NCI-H128 (cell line): ENCODE measurements at regions not wholly inside any gene's neighbourhood (a gene's known extent, or its start where the extent isn't known, plus 50 kb on each side); places are given as distances from the start of the nearest gene placed in this dataset.

Experiments used
- DNase-seq: peaks from one replicate; lab custom pipeline; 2025; ENCODE audit not compliant: unreplicated experiment; lab: John Stamatoyannopoulos, UW

DNA sequence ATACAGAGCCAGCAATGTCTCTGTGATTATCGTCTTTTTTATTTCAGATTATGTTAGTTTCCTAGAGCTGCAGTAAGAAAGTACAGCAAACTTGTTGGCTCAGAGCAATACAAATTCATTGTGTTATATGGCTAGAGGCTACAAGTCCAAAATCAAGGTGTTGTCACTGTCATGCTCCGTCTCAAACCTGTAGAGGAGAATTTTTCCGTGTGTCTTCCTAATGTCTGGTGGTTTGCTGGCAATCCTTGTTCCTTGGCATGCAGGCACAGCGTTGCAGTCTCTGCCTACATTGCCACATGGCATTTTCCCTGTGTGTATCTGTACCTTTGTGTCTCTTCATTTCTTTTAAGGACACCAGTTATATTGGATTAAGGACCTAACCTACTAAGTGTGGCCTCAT, 244.4 kb downstream of the LRRIQ3 start:
- no peak for DNase-seq

DNA sequence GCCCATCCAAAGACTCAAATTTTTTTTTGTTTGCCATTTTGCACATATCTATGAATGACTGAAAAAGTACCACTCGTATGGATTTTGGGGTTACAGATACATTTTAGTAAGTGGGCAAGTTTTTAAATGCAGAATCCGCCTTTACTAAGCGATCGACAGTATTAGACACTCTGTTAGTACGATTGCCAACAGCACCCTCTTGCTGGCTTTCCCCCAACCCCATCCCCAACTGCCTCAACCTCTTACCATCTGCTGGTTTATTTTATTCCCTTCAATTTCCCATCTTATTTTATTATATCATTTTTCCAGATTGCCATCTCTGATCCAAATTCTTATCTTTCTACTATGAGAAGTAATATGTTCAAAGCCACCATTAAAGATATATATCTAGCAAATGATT, 244.8 kb downstream of the LRRIQ3 start:
- DNase-seq, result no peak

DNA sequence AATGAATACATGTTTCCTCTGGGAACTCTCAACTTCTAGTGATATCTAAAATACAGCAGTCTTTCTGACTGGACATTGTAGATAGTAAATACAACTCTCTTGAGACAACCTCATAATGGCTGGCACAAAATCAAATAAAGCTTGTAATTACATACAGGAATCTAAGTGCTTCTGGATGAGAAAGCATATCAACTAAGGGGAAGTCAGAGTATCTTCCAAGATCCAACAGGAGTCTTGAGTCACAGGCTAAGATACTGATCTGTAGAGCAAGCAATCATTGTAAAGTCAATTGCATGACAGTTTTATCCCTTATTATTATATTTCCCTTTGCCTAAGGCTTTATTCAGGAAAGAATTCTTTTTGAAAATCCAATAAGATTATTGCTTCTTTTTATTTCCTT, 249.9 kb downstream of the LRRIQ3 start:
- no peak for DNase-seq

DNA sequence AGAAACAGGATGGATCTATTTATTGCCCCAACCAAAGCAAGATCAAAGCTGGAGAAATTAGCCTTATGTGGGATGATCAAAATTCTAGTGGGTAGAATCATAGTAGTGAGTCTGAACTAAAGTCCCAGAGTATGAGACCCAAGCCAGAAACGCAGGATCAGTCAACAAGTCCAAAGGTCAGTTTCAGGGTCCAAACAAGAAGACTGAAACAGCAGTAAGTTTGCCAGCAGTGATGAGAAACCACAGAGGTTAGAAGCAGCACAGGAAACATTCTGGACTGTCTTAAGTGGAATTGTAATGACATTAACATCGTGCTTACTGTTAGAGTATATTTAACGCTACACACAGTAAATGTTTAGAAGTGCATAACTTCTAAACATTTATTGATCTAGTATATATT, 251.0 kb downstream of the LRRIQ3 start:
- no peak for DNase-seq

DNA sequence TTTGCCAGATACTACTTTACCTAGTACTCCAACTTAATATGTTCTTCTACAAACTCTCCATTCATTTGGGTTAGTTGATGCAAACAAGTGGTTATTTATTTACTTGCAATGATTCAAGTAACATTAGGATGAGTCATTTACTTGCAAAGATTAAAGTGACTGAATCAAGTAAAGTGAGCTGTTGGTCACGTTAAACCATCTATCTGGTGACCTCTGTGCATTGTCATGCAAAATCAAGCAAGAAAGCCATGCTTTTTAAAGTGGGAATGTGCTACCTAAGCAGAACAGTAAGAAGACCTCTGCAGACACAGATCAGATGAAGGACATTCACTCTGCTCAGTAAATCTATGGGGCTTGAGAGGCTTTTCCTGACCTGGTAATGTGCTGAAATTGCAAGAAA, 254.7 kb downstream of the LRRIQ3 start:
- no peak for DNase-seq

DNA sequence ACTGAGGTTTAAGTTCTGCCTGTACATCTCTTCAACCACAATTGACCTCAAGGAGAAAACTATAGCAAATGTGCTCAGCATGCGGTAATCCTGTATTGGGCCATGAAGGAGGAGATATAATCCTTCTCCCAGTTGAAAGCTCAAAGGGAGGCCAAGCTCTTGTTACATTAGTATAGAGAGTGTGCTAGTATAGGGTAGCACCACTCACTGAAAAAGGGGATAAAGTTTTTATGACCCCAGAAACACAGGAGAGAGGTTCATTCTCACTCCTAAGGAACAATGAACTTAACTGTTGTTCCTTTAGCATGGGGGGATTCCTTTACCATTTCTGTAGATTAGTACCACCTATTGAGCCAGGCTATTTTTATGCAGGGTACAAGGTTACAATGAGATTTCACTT, 267.7 kb downstream of the LRRIQ3 start:
- DNase-seq, result no peak

DNA sequence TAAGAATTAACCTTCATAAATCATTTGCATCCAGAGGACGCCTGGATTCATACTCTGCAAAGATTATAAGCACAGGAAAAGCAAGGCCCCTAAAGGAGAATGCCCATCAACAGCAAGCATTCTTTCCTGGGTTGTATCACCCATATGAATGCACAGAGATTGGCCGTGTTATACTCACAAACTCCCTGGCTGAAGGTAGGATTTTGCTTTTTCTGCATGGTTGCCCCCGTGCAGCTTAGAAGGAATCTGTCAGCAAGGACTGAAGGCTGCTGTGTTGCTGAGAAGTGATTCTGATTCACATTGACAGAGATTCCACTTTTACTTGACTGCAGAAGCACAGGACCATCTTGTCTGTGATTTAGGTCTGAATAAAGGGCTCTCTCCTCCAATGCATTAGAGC, 283.0 kb downstream of the LRRIQ3 start:
- DNase-seq, result no peak

DNA sequence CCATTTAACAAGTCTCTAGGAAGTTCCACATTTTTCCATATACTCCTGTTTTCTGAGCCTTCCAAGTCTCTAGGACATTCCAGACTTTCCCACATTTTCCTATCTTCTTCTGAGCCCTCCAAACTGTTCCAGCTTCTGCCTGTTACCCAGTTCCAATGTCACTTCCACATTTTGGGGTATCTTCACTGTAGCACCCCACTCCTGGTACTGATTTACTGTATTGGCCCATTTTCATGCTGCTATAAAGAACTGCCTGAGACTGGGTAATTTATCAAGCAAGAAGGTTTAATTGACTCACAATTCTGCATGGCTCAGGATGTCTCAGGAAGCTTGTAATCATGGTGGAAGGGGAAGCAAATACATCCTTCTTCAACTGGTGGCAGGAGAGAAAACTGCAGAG, 285.0 kb downstream of the LRRIQ3 start:
- DNase-seq, result no peak

DNA sequence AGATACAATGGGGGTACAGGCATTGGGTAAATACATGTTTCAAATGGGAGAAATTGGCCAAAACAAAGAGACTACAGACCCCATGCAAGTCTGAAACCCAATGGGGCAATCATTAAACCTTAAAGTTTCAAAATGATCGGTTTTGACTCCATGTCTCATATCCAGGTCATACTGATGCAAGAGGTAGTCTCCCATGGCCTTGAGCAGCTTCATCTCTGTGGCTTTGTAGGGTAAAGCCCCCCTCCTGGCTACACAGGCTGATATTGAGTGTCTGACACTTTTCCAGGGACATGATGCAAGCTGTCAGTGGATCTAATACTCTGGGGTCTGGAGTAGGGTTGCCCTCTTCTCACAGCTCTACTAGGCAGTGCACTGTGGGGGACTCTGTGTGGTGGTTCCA, 286.1 kb downstream of the LRRIQ3 start:
- DNase-seq, result no peak

DNA sequence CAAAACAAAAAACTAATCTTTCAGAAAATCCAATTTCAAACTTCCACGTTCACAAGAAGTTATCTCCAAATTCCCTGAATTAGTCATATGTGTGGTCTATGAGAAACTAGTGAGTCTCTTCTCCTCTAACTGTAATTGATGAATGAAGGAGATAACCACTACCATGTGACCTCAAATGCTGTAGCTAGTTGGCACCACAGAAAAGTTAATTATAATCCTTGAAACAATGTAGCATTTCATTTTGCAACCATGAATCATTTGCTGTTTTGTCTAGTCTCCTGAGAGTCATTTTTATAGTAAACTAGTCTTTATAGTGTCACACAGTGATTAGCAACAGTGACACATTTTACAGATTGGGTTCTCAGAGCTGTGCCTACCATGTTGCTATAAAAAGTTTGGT, 287.5 kb downstream of the LRRIQ3 start:
- no peak for DNase-seq

DNA sequence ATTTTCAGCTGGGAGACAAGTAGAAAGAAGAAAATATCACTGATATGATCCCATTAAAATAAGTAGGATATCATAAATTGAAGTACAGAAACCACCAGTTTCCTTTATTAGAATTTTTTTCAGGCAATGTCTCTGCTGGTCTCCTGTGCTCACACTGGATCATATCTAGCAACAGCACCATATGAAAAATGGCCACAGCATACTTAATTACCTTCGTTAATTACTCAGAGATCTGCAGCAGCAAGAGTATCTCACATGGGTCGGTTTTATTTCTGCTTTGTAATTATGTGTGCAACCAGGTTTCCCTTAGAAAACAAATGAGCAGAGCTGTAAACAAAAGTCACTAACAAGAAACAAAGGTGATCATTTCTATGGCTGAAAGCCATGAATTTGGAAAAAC, 287.9 kb downstream of the LRRIQ3 start:
- DNase-seq, result no peak

DNA sequence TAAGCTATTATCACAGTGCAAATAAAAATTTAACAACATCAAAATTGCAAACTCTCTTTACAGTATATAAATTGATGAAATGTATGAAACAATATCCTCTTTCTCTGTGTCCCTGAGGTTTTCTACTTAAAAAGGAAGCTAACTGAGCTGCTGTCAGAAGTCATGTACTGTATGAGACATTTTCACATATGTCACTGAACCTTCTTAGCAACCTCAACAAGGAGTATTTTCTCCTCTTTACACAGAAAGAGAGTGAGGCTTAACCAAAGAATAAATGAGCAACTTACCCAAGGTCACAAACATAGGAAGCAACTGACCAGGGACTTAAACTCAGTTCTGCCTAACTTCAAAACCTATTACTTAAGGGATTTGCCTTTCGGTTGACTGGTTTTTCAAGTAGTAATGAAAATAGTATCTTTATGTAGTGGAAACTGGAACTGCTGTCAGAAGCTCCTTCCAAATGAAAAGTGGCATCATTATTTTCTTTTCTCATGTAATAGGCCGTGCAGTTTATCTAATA, 288.9 kb downstream of the LRRIQ3 start:
- DNase-seq, result no peak

DNA sequence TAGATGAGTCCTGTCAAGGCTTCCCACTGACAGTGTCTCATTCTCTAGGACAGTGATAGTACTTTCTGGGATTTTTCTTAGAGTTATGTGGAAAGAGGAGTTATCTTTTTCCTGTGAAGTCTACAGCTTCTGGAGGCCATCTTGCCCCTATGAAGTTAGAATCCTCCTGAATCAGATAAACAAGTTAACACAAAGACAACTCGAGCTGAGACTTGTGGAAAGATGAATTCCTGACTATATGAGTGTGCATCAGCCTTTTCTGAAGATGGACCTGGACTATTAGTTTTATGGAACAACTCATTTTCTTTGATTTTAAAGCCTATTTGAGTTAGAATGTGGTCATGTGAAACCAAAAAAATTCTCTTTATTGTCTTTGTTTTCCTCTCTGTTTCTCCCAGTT, 290.9 kb downstream of the LRRIQ3 start:
- DNase-seq, result no peak

DNA sequence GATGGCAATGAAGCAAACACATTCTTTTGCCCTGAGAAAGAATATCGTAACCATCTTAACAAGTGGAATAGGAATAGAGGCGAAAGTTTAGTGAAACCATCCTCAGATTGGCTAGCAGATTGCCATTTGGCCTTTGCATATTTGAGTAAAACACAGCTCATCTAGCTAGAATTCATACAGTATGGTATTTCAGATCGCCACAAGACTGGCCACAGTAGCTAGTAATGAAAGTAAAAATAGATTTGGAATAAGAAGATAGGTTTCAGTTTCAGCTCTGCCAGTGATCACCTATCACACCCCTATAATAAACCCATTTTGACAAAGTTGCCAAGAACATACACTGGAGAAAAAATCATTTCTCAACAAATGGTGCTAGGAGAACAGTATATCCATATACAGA, 294.9 kb downstream of the LRRIQ3 start:
- no peak for DNase-seq

DNA sequence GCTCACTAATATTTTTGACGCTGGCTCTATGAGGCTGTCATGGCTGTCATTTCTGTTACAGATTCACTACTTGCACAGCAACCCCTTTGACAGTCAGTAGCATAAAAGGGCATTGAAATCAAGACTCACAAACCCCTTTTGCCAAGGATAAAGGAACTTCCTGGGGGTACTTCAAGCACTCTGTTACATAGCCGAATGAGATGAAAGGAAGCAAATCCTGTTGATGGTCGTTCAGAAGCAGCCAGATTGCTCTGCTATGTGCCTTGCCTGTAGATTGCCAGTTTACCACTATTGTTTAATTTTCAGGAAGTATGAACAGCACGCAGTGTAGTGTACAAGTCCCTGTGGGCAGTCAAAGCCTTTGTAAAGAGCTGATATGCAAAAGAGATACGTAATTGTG, 296.2 kb downstream of the LRRIQ3 start:
- no peak for DNase-seq

DNA sequence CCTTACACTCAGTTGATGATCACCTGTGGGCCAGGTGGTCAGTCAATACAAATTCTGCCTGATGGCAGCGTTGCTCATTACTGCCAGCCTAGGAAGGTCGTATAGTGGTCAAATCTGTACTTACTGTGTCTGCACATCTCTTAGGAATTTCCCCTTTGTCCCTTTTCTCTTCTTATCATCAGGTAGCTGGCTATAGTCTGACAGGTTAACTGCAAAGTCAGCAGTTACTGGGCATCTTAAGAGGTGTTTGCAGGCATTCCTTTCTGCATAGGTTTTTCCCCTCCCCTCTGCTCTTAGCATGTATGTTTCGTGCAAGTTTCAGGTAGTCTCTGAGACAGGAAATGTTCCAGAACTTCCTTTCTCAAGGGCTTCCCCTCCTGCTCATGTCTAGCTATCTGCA, 298.7 kb downstream of the LRRIQ3 start:
- no peak for DNase-seq

DNA sequence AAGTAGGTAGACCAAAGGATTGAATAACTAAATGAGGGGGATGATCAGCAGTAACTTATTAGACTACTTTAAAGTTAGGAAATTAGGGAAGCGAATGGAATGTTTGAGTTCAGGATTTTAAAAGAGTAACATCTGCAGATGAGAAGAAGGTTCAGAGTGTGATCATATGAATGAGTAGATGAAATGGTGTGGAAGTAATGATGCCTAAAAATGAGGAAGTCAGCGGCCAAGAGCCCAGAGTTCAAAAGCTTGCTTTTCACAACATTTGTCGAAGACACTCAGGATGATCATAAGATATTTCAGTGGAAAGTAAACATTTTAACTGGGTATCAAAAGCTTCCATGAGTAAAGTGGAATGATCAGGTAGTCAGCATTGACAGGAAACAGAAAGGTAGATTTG, 299.4 kb downstream of the LRRIQ3 start:
- no peak for DNase-seq

DNA sequence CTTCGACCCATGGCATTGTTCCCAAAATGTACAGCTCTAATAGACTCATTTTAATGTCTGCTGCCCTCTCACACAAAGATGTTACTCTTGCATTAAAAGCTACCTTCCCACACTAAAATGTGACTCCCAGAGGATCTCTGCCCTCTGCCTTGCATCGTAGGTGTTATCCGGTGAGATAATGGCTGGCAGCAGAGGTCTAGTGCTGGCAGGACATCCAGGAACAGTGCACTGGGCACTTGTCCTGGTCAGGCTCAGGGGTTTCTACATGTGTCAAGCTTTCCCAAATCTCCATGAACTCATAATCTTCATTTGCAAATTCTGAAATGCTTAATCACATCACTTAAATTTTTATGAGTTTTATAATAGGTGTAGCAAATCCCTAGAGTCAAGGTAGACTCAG, 310.6 kb downstream of the LRRIQ3 start:
- DNase-seq, result no peak

DNA sequence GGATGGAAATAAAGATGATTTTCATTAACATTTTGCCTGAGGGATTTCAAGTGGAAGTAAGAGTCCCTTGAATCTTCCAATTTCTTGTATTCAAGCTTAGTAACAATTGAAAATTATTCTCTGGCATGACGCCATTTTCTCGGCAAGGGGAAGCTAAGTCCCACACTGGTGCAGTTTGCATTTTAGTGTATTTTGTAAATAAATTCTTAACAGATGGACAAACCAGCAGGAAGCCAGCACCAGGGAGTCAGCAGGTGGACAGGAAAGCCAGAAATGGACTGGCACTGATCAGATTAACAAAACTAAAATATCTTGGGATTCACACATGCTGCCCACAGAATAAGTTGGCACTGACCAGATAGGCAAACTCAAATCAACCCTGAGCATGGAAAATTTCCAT, 311.3 kb downstream of the LRRIQ3 start:
- no peak for DNase-seq

DNA sequence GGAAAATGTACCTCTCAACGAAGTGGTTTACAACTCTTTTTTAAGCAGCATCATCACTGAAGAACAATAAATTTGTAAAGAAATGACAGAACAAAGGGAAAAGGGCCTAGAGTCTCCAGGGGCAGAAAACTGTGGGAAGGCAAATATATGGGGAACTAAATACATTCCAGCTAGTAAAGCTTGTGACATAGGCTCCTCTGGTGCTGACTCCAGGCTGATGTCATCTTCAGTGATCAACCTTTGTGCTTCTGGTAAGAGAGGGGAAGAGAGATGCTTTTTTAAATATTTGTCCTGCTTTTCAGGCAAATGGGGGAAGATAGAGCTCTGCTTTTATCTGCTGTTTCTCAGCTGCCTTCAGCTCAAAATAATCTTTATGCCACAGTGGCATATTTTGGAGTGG, 323.2 kb downstream of the LRRIQ3 start:
- no peak for DNase-seq

DNA sequence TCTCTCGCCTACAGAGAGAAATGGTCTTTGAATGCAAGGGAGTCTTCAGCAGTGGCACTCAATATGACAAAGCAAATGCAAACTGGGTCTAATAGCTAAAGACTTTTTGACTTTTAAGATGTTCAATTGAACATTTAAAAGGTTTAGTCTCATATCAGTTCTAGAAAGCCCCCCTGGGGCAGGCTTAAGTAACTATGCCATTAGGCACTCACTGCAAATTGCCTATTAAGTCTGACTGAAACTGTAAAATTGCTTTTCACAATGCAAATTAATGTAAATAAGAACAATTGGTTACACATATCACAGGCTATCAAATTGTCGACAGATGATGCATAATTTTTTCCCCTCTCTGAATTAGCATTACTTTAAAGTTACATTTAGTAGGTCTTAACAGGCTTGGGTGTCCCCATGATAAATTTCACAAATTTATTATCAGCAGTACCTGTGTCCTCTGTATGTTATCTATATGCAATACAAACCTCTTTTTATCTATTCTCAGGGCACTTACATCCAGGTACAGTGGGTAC, 329.1 kb downstream of the LRRIQ3 start:
- no peak for DNase-seq

DNA sequence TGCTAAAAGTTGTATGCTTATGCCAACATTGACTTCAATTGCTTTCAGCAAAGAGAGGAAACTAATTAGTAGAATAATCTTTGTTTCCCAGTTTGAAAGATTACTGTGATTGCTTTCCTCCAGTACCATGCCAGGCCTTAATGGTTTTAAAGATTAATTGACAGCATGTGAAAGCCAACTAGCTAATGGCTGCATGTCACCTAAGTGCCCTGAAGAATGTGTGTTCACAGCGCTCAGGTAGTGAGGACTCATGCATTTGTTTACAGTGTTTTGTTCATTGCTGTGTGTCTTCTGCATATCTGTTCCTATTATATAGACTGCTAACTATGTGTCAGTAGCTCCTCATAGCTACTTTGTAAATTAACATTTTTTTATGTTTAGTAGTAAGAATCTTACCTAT, 335.6 kb downstream of the LRRIQ3 start:
- peak; percentile 38 for DNase-seq

DNA sequence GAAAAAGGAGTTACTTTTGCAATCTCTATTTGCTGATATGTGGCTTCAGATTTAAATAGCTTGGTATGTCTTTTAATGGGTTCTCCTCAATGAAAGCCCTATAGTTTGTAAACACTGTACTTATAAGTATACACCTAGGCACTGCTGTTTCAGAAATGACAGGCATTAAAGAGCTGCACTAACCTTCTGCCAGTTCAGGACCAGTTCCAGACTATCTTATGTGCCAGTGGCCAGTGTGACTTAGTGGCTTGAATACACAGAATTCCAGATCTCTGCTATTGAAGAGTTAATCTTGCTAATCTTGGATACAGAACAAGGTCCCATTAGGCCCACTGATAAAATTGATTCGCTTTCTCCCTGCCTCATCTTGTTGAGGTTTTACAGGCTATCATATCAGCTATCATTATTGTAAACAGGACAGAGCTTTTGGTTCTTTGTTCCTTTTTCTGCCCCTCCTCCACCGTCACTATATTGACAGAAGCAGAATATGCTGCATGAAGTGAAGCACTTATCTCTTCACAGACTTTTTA, 337.5 kb downstream of the LRRIQ3 start:
- no peak for DNase-seq

DNA sequence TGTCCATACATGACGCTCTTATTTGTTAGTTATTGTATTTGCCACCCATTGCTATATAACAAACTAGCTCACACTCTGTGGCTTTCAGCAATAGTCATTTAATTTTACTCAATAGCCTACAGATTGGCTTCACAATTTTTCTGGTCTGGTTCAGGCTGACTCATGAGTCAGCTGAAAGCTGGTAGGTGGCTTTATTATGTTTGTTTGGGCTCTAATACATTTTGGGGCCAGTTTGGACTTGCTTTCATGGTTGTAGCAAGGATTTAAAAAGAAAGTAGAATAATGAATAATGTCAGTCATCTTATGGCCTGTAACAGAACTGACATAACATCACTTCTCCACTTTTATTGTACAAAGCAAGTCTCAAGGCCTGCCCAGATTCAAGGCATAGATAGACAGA, 338.7 kb downstream of the LRRIQ3 start:
- DNase-seq, result no peak
